ENCODE measurements at regions not wholly inside any gene's neighbourhood (a gene's known extent, or its start where the extent isn't known, plus 50 kb on each side); places are given as distances from the start of the nearest gene placed in this dataset.

GRCh38 chr18:37619964-37620363 lies 54.4 kb upstream of the CELF4 start:
- TF ChIP-seq CTCF (IDR thresholded peaks at IDR 0.05) (no peak), EZH2phosphoT487 (IDR thresholded peaks at IDR 0.05) (no peak)
